WTC11 (cell line): ENCODE measurements at regions not wholly inside any gene's neighbourhood (a gene's known extent, or its start where the extent isn't known, plus 50 kb on each side); places are given as distances from the start of the nearest gene placed in this dataset.

Source experiments
- ATAC-seq: fragments of 200-7000 bp; cut with Tn5 transposase; 2 replicates; pipeline ENCODE4 v1.10.0; 2021; ENCODE audit warnings: mild to moderate bottlenecking, moderate library complexity
- CTCF ChIA-PET: fragments of 300-600 bp; sonication (Branson Sonifier 250); formaldehyde crosslinking; loops from one replicate; lab custom pipeline; 2021; ENCODE audit warnings: antibody characterized with exemption; lab: Charles Lee
- POLR2A ChIA-PET: fragments of 350-600 bp; sonication (Branson Sonifier 250); formaldehyde crosslinking; loops from one replicate; lab custom pipeline; 2021; ENCODE audit warnings: antibody characterized with exemption; lab: Charles Lee
- DNase-seq: peaks from one replicate; pipeline ENCODE4 v3.0.0; 2021; ENCODE audit warnings: low spot score
- H3K27ac Mint-ChIP-seq: 2 replicates; pipeline ENCODE4 v1.8.0; 2021; ENCODE audit warnings: mixed read lengths
- H3K27me3 Mint-ChIP-seq: 2 replicates; pipeline ENCODE4 v1.8.0; 2021; ENCODE audit warnings: low read depth, mild to moderate bottlenecking, moderate library complexity, mixed read lengths
- H3K36me3 Mint-ChIP-seq: 2 replicates; pipeline ENCODE4 v1.8.0; 2021; ENCODE audit warnings: mixed read lengths
- H3K4me1 Mint-ChIP-seq: 2 replicates; pipeline ENCODE4 v1.8.0; 2022; ENCODE audit warnings: mixed read lengths
- H3K4me3 Mint-ChIP-seq: 2 replicates; pipeline ENCODE4 v1.8.0; 2021; ENCODE audit warnings: mild to moderate bottlenecking, moderate library complexity, mixed read lengths
- H3K9me3 Mint-ChIP-seq: 2 replicates; pipeline ENCODE4 v1.8.0; 2021; ENCODE audit warnings: mixed read lengths
- AR ChIP-seq: fragments of 250-450 bp; sonication (Bioruptor Pico); IDR thresholded peaks from 2 replicates; pipeline ENCODE4 v1.9.0; 2021; ENCODE audit warnings: mild to moderate bottlenecking
- ATF2 ChIP-seq: sonication (generic); formaldehyde crosslinking; IDR thresholded peaks from 2 replicates; pipeline ENCODE4 v1.8.1; 2022; ENCODE audit warnings: low read depth, missing genetic modification reagents, borderline replicate concordance
- ATF3 ChIP-seq: sonication (generic); formaldehyde crosslinking; conservative IDR thresholded peaks from 2 replicates; pipeline ENCODE4 v1.8.1; 2022; ENCODE audit warnings: mild to moderate bottlenecking, missing genetic modification reagents
- ELF4 ChIP-seq: sonication (generic); formaldehyde crosslinking; IDR thresholded peaks from 2 replicates; pipeline ENCODE4 v1.8.1; 2022; ENCODE audit warnings: low read depth, mild to moderate bottlenecking, moderate library complexity, missing genetic modification reagents
- EMX1 ChIP-seq: fragments of 250-450 bp; sonication (Bioruptor Pico); IDR thresholded peaks from 2 replicates; pipeline ENCODE4 v1.8.0; 2021; ENCODE audit warnings: mild to moderate bottlenecking
- FOXP1 ChIP-seq: sonication (generic); formaldehyde crosslinking; IDR thresholded peaks from 2 replicates; pipeline ENCODE4 v1.8.0; 2022; ENCODE audit warnings: missing genetic modification reagents, mild to moderate bottlenecking, moderate library complexity, borderline replicate concordance
- FOXP4 ChIP-seq: sonication (generic); formaldehyde crosslinking; IDR thresholded peaks from 2 replicates; pipeline ENCODE4 v1.8.0; 2022; ENCODE audit warnings: mild to moderate bottlenecking, missing genetic modification reagents
- GRHL2 ChIP-seq: fragments of 250-450 bp; sonication (Bioruptor Pico); IDR thresholded peaks from 2 replicates; pipeline ENCODE4 v1.8.0; 2022; ENCODE audit warnings: mild to moderate bottlenecking, moderate library complexity; ENCODE audit not compliant: insufficient replicate concordance, severe bottlenecking
- HMGA2 ChIP-seq: fragments of 250-450 bp; sonication (Bioruptor Pico); IDR thresholded peaks from 2 replicates; pipeline ENCODE4 v1.4.0; 2021; ENCODE audit warnings: mild to moderate bottlenecking, moderate library complexity
- HMGXB4 ChIP-seq: sonication (generic); formaldehyde crosslinking; IDR thresholded peaks from 2 replicates; pipeline ENCODE4 v1.8.1; 2023; ENCODE audit warnings: mild to moderate bottlenecking, moderate library complexity, missing genetic modification reagents
- MXD4 ChIP-seq: fragments of 250-450 bp; sonication (Bioruptor Pico); IDR thresholded peaks from 2 replicates; pipeline ENCODE4 v1.8.0; 2021; ENCODE audit warnings: mild to moderate bottlenecking, moderate library complexity, borderline replicate concordance
- MYBL2 ChIP-seq: sonication (generic); formaldehyde crosslinking; IDR thresholded peaks from 2 replicates; pipeline ENCODE4 v1.8.1; 2023; ENCODE audit warnings: mild to moderate bottlenecking, moderate library complexity, missing genetic modification reagents
- PRRX2 ChIP-seq: fragments of 250-450 bp; sonication (Bioruptor Pico); IDR thresholded peaks from 2 replicates; pipeline ENCODE4 v1.8.0; 2021; ENCODE audit warnings: mild to moderate bottlenecking
- SMAD3 ChIP-seq: sonication (generic); formaldehyde crosslinking; IDR thresholded peaks from 2 replicates; pipeline ENCODE4 v1.8.0; 2022; ENCODE audit warnings: missing genetic modification reagents, mild to moderate bottlenecking, borderline replicate concordance
- TCF7 ChIP-seq: sonication (generic); formaldehyde crosslinking; IDR thresholded peaks from 2 replicates; pipeline ENCODE4 v1.8.0; 2022; ENCODE audit warnings: mild to moderate bottlenecking, low read depth, missing genetic modification reagents, moderate library complexity
- TEAD1 ChIP-seq: sonication (generic); formaldehyde crosslinking; IDR thresholded peaks from 2 replicates; pipeline ENCODE4 v1.8.0; 2022; ENCODE audit warnings: mild to moderate bottlenecking, missing genetic modification reagents
- ZNF121 ChIP-seq: sonication (generic); formaldehyde crosslinking; IDR thresholded peaks from 2 replicates; pipeline ENCODE4 v1.8.0; 2023; ENCODE audit warnings: missing genetic modification reagents
- ZNF396 ChIP-seq: fragments of 250-450 bp; sonication (Bioruptor Pico); IDR thresholded peaks from 2 replicates; pipeline ENCODE4 v1.8.0; 2021; ENCODE audit warnings: mild to moderate bottlenecking, moderate library complexity, borderline replicate concordance
- ZNF416 ChIP-seq: fragments of 250-450 bp; sonication (Bioruptor Pico); IDR thresholded peaks from 2 replicates; pipeline ENCODE4 v1.9.0; 2021; ENCODE audit warnings: mild to moderate bottlenecking, inconsistent platforms
- ZNF512 ChIP-seq: sonication (generic); formaldehyde crosslinking; IDR thresholded peaks from 2 replicates; pipeline ENCODE4 v1.8.1; 2022; ENCODE audit warnings: missing genetic modification reagents, borderline replicate concordance
- ZNF671 ChIP-seq: fragments of 250-450 bp; sonication (Bioruptor Pico); IDR thresholded peaks from 2 replicates; pipeline ENCODE4 v1.8.0; 2021; ENCODE audit warnings: mild to moderate bottlenecking

GRCh38 chr21:25314247-25314646 lies 293.0 kb downstream of the MRPL39 start (continued):
- TF ChIP-seq ATF2 (CRISPR knock-in tag), result no peak
- TF ChIP-seq MXD4 (CRISPR knock-in tag), result no peak
- no peak for TF ChIP-seq ZNF121
- no peak for TF ChIP-seq TCF7
- no peak for TF ChIP-seq TEAD1 (CRISPR knock-in tag)
- no peak for TF ChIP-seq FOXP1 (CRISPR knock-in tag)
- TF ChIP-seq ZNF671, result no peak
- no peak for TF ChIP-seq GRHL2 (CRISPR knock-in tag)
- TF ChIP-seq ATF3 (CRISPR knock-in tag), result no peak
- TF ChIP-seq ZNF512 (CRISPR knock-in tag), result no peak
- TF ChIP-seq SMAD3 (CRISPR knock-in tag), result no peak

- Mint-ChIP-seq H3K36me3 (no peaks in the 10 kb centered on the region), H3K4me3 (no peak overlapping the region), H3K4me1 (peaks cover 12% of the 10 kb centered on the region), H3K27ac (no peak overlapping the region), H3K9me3 (peaks cover 10% of the 10 kb centered on the region), H3K27me3 (no peaks in the 10 kb centered on the region)
- ATAC-seq, result no peak
- POLR2A ChIA-PET, result no interaction called here
- CTCF ChIA-PET, result interaction anchor here (2.0 kb wide), 1 partner anchor 30 kb away, joined by 8 read pairs; no protein-coding TSS in a partner anchor
- no peak for DNase-seq
- TF ChIP-seq ELF4 (CRISPR knock-in tag) (no peak), GRHL2 (CRISPR knock-in tag) (no peak), PRRX2 (CRISPR knock-in tag) (no peak), ZNF416 (CRISPR knock-in tag) (no peak), AR (no peak), HMGA2 (no peak), FOXP4 (CRISPR knock-in tag) (no peak), MYBL2 (CRISPR knock-in tag) (no peak), EMX1 (CRISPR knock-in tag) (no peak), ZNF396 (CRISPR knock-in tag) (no peak), HMGXB4 (no peak)
Observed at GRCh38 chr21:25313829-25314228, 293.5 kb downstream of the MRPL39 start.
